Osteoblast (primary cell): ENCODE measurements at regions not wholly inside any gene's neighbourhood (a gene's known extent, or its start where the extent isn't known, plus 50 kb on each side); places are given as distances from the start of the nearest gene placed in this dataset.
"Not testable (repeated sequence)": the region's sequence is repeated elsewhere in the genome, so short reads cannot be mapped to it uniquely, and the experiment has no call there.

Experiments
- DNase-seq: peaks from one replicate; pipeline ENCODE4 v3.0.0; 2011; ENCODE audit warnings: low spot score, mixed read lengths; ENCODE audit not compliant: insufficient read length; ENCODE audit errors: missing footprints
- H2AFZ ChIP-seq: 2 replicates; pipeline ENCODE4 v1.6.0; 2011; ENCODE audit warnings: mild to moderate bottlenecking, low read length
- H3K27ac ChIP-seq: 2 replicates; pipeline ENCODE4 v1.5.1; 2011; ENCODE audit warnings: mild to moderate bottlenecking, low read depth, low read length, moderate library complexity
- H3K27me3 ChIP-seq: 2 replicates; pipeline ENCODE4 v1.6.0; 2012; ENCODE audit warnings: mild to moderate bottlenecking, control low read depth, inconsistent platforms, low read length, moderate library complexity; ENCODE audit not compliant: insufficient read depth
- H3K36me3 ChIP-seq: 2 replicates; pipeline ENCODE4 v1.5.1; 2011; ENCODE audit warnings: mild to moderate bottlenecking, low read length, control low read depth, moderate library complexity; ENCODE audit not compliant: insufficient read depth
- H3K4me1 ChIP-seq: 2 replicates; pipeline ENCODE4 v1.5.1; 2011; ENCODE audit warnings: mild to moderate bottlenecking, low read length, control low read depth, moderate library complexity; ENCODE audit not compliant: insufficient read depth
- H3K4me2 ChIP-seq: 2 replicates; pipeline ENCODE4 v1.6.0; 2011; ENCODE audit warnings: mild to moderate bottlenecking, low read length; ENCODE audit not compliant: insufficient read depth
- H3K4me3 ChIP-seq: fragments of 200-600 bp; sonication (generic); 3 replicates; pipeline ENCODE4 v1.5.1; 2012; ENCODE audit warnings: mild to moderate bottlenecking, low read length, inconsistent platforms; ENCODE audit not compliant: insufficient read depth
- H3K79me2 ChIP-seq: 2 replicates; pipeline ENCODE4 v1.6.0; 2012; ENCODE audit warnings: mild to moderate bottlenecking, low read length, control low read depth, inconsistent platforms; ENCODE audit not compliant: insufficient read depth
- H3K9me3 ChIP-seq: 2 replicates; pipeline ENCODE4 v1.5.1; 2011; ENCODE audit warnings: low read depth, low read length, control low read depth
- H4K20me1 ChIP-seq: 2 replicates; pipeline ENCODE4 v1.6.0; 2012; ENCODE audit warnings: mild to moderate bottlenecking, low read length, control low read depth; ENCODE audit not compliant: insufficient read depth
- TF ChIP-seq, protein P1 (sequence below): IDR thresholded peaks from 2 replicates; pipeline ENCODE4 v1.5.1; 2011; ENCODE audit warnings: mild to moderate bottlenecking, low read depth, low read length, moderate library complexity; ENCODE audit errors: extremely low read depth

DNA sequence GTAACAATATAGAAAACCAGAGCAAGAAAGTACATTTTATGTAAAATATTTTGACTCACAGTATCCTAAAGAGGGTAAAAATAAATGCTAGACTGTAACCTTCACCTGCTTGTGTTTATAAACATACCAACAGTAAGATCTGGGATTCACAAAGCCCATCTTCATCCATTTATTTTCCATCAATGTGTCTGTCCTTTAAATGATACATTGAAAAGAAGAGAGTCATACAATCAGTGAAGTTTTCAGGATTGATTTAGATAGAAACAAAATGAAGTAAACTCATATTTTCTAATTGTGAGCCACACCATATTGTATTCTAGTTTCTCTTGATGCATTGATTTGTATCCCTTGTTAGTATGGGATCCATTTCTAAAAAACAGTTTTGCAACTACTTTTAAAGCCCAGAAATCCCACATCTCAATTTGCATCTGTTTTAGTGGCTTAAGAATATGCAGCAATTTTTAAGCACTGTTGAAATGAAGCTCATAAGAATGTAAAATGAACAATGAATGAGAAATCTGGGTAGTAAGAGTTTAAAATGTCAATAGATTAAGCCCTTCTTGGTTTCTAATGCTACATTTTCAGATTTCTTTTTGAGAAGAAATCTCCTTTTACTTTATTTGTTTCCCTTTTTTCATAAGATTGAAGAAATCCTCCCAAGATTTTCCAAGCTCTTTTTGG lies 548.1 kb upstream of the ADGRL2 start:
- H2AFZ ChIP-seq = no peak overlapping the region
- no peaks in the 10 kb centered on the region for H3K4me1 ChIP-seq

DNA sequence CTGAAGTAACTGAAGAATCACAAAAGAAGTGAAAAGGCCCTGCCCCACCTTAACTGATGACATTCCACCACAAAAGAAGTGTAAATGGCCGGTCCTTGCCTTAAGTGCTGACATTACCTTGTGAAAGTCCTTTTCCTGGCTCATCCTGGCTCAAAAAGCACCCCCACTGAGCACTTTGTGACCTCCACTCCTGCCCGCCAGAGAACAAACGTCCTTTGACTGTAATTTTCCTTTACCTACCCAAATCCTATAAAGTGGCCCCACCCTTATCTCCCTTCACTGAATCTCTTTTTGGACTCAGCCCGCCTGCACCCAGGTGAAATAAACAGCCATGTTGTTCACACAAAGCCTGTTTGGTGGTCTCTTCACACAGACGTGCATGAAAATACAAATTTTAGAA lies 549.9 kb upstream of the ADGRL2 start:
- not testable (repeated sequence) for H3K79me2 ChIP-seq, H3K9me3 ChIP-seq, H3K4me1 ChIP-seq, H3K4me3 ChIP-seq, H2AFZ ChIP-seq, H3K27ac ChIP-seq, H4K20me1 ChIP-seq, DNase-seq, H3K4me2 ChIP-seq, H3K27me3 ChIP-seq, H3K36me3 ChIP-seq

More for the DNA sequence above, 548.1 kb upstream of the ADGRL2 start:
- Histone ChIP-seq H3K9me3 (no peaks in the 10 kb centered on the region), H3K27ac (no peak overlapping the region), H3K27me3 (no peaks in the 10 kb centered on the region), H3K79me2 (no peaks in the 10 kb centered on the region), H3K4me3 (no peak overlapping the region), H3K36me3 (no peaks in the 10 kb centered on the region), H4K20me1 (no peaks in the 10 kb centered on the region), H3K4me2 (no peak overlapping the region)
- no peak for DNase-seq
- TF ChIP-seq, protein P1, sequence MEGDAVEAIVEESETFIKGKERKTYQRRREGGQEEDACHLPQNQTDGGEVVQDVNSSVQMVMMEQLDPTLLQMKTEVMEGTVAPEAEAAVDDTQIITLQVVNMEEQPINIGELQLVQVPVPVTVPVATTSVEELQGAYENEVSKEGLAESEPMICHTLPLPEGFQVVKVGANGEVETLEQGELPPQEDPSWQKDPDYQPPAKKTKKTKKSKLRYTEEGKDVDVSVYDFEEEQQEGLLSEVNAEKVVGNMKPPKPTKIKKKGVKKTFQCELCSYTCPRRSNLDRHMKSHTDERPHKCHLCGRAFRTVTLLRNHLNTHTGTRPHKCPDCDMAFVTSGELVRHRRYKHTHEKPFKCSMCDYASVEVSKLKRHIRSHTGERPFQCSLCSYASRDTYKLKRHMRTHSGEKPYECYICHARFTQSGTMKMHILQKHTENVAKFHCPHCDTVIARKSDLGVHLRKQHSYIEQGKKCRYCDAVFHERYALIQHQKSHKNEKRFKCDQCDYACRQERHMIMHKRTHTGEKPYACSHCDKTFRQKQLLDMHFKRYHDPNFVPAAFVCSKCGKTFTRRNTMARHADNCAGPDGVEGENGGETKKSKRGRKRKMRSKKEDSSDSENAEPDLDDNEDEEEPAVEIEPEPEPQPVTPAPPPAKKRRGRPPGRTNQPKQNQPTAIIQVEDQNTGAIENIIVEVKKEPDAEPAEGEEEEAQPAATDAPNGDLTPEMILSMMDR = no peak

DNA sequence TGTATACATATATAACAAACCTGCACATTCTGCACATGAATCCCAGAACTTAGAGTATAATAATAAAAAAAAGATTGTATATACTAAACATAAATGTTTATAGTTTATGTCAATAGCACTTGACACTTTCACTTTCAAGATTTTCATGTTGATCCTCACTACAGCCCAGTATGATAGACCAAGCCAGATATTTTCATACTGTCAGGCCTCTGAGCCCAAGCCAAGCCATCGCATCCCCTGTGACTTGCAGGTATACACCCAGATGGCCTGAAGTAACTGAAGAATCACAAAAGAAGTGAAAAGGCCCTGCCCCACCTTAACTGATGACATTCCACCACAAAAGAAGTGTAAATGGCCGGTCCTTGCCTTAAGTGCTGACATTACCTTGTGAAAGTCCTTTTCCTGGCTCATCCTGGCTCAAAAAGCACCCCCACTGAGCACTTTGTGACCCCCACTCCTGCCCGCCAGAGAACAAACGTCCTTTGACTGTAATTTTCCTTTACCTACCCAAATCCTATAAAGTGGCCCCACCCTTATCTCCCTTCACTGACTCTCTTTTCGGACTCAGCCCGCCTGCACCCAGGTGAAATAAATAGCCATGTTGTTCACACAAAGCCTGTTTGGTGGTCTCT lies 555.5 kb upstream of the ADGRL2 start:
- H3K27me3 ChIP-seq, H3K27ac ChIP-seq: not testable (repeated sequence)

DNA sequence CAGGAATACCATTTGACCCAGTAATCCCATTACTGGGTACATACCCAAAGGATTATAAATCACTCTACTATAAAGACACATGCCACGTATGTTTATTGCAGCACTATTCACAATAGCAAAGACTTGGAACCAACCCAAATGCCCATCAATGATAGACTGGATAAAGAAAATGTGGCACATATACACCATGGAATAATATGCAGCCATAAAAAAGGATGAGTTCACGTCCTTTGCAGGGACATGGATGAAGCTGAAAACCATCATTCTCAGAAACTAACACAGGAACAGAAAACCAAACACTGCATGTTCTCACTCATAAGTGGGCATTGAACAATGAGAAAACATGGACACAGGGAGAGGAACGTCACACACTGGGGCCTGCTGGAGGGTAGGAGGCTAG lies 556.1 kb upstream of the ADGRL2 start:
- H3K4me2 ChIP-seq, H3K9me3 ChIP-seq, DNase-seq, H3K27ac ChIP-seq, H2AFZ ChIP-seq, H3K4me1 ChIP-seq, H3K27me3 ChIP-seq, H3K4me3 ChIP-seq, H4K20me1 ChIP-seq, H3K79me2 ChIP-seq, H3K36me3 ChIP-seq: not testable (repeated sequence)

More for the DNA sequence above, 555.5 kb upstream of the ADGRL2 start:
- H4K20me1 ChIP-seq, H3K4me3 ChIP-seq, H3K4me1 ChIP-seq, H3K4me2 ChIP-seq, H2AFZ ChIP-seq, H3K79me2 ChIP-seq, H3K9me3 ChIP-seq, H3K36me3 ChIP-seq, DNase-seq: not testable (repeated sequence)

DNA sequence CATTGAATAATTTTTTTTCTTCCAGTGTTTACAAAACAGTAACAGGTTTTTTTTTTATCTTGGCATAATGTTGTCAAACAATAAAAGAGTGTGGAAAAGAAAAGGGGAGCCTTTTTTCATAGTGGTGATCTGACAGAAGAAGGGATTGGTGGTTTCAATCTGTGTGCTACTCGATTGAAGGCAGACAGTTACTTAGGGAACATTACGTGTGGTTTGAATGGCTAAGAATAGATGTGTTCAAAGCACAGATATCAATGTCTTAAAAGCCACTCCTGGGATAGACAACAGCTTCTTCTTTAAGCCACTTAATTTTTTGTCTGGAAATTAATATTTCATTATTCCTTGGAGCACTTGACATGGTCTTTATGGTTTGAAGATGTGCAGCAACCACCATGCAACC lies 558.6 kb upstream of the ADGRL2 start:
- Histone ChIP-seq H3K79me2 (no peaks in the 10 kb centered on the region), H4K20me1 (no peaks in the 10 kb centered on the region), H3K36me3 (no peaks in the 10 kb centered on the region), H3K9me3 (no peaks in the 10 kb centered on the region), H2AFZ (no peak overlapping the region), H3K27ac (no peak overlapping the region), H3K4me1 (no peaks in the 10 kb centered on the region), H3K27me3 (no peaks in the 10 kb centered on the region), H3K4me2 (no peak overlapping the region), H3K4me3 (no peak overlapping the region)
- DNase-seq = no peak
- TF ChIP-seq, protein P1 = no peak
